ENCODE measurements at regions not wholly inside any gene's neighbourhood (a gene's known extent, or its start where the extent isn't known, plus 50 kb on each side); places are given as distances from the start of the nearest gene placed in this dataset.

- DNase-seq (ENCODE audit: low read depth) = no peak
Measured at GRCh38 chr2:160674146-160674750, 180.6 kb upstream of the RBMS1 start.

- DNase-seq (ENCODE audit: low read depth) = peak; percentile 55
Measured at GRCh38 chr2:160679686-160680085, 186.1 kb upstream of the RBMS1 start.

- DNase-seq (ENCODE audit: low read depth) = no peak
Measured at GRCh38 chr2:160680294-160680693, 186.7 kb upstream of the RBMS1 start.

GRCh38 chr2:160680974-160681373 lies 187.4 kb upstream of the RBMS1 start:
- no peak for DNase-seq (ENCODE audit: low read depth)

GRCh38 chr2:160683206-160683605 lies 189.6 kb upstream of the RBMS1 start:
- no peak for DNase-seq (ENCODE audit: low read depth)

DNA sequence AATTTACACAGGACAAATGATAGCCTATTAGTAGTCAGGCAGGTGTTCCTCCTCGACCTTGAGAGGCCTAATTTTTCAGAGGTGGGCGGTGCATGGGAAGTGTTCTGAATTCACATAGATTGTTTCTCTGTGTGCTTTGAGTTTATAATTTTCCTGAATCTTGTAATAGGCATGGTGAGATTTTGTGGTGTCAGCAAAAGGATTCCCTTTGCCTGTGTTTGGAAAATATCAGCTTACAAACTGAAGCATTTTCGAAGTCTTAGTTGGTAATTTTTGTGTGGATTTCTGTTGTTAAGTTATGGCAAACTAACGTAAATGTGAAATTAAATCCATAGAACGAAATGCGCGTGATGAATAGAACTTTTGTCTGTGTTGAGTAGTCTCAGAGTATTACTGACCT lies 194.0 kb upstream of the RBMS1 start:
- no peak for DNase-seq (ENCODE audit: low read depth)

DNA sequence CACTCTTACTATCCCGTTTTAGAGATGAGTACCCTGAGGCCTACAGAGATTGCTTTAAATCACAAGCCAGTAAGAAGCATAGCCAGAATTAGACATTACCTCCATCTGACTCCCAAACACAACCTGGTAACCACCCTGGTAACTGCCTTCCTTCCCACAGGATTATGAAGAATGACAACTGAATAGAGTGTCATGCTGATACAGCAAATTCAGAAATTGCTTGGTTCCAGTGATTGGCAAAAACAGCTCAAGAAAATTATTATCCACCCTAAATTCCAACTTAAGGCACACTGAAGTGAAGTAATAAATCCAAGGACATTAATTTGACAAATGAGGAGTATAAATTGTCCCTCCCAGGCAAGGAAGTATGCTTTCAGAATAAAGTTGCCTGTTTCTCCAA lies 195.8 kb upstream of the RBMS1 start:
- no peak for DNase-seq (ENCODE audit: low read depth)

- no peak for DNase-seq (ENCODE audit: low read depth)
Measured at GRCh38 chr2:160694221-160694620, 200.6 kb upstream of the RBMS1 start.

DNA sequence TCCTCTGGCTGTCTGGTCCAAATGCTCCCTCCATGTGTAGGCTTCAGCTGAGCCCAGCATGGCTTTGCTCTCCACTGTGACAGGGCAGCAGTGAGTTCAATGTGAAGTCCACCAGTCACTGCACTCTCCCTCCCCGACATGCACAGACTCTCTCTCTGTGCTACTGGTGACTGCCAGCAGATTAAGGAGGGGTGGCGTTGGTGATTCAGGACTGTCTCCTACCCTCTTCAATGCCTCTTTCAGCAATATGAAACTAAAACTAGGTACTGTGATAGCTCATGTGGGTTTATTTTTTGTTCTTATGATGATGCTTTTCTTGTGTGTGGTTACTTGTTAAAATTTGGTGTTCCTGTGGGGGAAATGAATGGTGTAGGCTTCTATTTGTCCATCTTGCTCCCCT lies 201.0 kb upstream of the RBMS1 start:
- DNase-seq (ENCODE audit: low read depth) = no peak

DNA sequence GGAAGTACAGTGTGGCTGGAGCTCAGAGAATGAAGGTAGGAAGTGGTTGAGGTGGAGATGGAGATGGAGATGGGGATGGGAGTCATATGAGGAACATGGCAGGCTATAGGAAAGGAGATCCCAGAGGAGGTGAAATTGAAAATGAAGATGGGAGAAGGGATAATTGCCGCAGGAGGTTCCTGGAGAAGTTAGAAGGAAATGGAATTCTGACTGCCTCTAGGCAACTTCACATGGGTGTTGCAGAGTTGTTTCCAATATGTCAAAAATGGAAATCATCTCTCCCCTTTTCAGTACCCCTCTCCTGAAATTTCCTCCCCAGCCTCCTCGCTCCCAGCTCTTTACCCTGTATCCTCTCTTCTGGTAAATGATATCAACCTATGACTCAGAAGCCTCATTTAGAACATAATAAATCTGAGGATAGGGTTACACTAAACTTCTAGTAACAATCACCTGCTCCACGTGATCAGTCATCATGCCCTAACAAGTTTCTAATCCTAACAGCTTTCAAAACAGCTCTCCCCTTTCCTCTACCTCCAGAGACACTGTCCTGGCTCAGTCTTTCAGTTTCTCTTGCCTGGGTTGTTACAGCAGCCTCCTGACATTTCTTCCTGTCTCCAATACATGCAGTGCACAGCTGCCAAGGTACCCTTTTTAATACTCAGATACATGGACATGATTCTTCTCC lies 201.9 kb upstream of the RBMS1 start:
- no peak for DNase-seq (ENCODE audit: low read depth)

DNA sequence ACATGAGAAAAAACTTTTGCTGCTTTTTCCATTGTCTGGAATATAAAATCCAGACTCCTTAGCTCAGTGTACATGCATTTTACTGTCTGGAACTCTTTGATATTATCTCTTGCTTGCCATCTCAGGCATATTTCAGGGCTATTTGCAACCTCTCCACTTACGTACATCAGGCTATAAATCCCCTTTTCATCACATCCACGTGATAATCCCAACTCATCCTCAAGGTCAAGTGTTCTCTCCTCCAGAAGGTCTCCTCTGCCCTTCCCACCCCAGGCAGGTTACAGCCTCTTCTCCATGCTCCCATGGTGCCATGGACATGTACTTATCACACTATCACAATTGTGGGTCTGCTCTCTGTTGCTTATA lies 202.5 kb upstream of the RBMS1 start:
- DNase-seq (ENCODE audit: low read depth) = no peak

GRCh38 chr2:160697817-160698216 lies 204.2 kb upstream of the RBMS1 start:
- DNase-seq (ENCODE audit: low read depth) = no peak

DNA sequence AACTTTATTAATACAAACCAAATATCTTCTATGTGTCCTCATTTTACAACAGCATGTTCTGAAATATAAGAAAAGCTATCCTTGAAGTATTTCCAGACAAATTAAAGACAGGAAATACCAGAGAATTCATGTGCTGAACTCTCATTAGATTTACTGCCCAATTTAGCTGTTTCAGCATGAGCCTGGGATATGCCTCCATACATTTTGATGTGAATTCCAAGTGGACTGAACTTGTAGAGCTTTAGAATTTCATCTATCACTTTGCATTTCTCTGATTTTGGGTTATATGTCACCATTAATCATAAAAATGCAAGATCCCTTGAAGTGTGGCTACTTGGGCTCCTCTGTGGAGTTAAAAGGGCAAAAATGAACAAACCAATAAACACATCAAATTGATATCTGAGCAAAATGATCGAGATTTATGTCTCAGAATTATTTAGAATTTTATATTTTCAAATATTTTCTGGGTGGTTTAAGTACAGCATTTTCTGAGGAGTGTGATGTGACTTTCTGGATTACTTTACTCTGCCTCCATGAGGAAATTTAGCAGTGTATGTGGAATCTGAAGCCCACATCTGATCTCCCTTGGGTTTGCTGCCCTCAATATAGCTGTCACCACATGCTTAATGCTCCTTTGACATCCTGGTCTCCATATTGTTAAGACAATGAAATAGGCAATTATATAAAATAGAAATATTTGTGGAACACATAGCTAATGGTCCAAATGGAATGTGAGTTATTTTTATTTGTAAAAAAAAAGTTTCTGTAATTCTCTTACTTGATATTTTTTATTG lies 206.6 kb upstream of the RBMS1 start:
- DNase-seq (ENCODE audit: low read depth) = peak; percentile 79

DNA sequence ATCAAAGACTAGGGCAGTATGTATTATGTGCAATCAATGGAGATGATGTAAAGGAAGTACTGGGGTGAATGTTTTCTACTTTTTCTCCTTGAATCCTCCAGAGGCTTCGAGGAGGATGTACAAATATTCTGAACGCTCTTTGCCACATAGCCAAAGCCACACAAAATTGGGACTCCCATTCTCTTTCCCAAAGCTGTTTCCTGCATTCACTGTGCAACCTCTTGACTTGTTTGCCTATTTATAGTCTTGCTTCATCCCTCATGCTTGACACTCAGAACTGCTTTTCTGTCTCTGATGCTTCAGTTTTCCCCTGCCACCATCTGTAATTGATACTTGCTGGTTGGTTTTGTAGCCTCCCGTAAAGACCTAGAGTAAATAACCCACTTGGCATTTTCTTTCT lies 208.2 kb upstream of the RBMS1 start:
- no peak for DNase-seq (ENCODE audit: low read depth)

GRCh38 chr2:160702754-160703153 lies 209.1 kb upstream of the RBMS1 start:
- no peak for DNase-seq (ENCODE audit: low read depth)

DNA sequence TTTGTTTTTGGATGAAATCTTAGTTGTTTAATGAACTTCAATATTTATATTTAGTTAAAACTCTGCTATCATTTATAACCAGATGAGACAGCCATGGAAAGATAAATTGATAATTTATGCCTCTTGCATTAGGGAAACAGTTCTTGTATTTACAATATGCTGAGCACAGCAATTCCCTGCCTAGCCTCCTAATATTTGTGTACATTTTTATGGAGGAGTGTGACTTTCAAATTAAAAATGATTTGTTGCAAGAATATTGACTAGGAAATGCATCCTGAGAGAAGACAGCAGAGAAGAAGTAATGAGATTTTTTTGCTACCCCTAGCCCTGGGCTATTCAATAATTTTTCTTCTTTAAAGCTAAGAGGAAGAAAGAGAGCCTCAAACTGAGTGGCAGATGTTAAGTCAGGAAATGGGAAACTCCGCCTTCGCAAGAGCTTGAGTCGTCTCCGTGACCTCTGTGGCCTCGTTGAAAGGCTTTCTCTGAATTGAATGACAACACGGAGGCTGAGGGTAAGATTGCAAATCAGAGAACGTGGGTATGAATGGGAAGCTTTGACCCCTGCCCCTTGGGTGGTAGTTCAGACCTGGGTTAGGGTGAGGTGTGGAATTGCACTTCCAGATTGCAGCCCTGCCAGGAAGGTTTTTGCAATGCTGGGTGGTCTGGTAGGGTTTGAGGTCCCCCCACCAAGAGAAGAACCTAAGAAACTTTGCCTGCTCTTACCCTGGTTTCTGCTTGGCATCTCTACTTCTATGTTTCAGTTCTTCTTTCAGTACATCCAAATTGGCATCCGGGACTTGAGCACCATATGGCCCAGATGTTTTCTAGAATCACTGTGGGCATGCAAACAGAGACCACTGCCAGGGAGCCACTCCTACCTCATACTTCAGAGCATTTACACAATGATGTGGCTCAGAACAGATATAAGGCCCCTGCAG lies 210.3 kb upstream of the RBMS1 start:
- DNase-seq (ENCODE audit: low read depth) = no peak

GRCh38 chr2:160715428-160715827 lies 221.8 kb upstream of the RBMS1 start:
- no peak for DNase-seq (ENCODE audit: low read depth)

DNA sequence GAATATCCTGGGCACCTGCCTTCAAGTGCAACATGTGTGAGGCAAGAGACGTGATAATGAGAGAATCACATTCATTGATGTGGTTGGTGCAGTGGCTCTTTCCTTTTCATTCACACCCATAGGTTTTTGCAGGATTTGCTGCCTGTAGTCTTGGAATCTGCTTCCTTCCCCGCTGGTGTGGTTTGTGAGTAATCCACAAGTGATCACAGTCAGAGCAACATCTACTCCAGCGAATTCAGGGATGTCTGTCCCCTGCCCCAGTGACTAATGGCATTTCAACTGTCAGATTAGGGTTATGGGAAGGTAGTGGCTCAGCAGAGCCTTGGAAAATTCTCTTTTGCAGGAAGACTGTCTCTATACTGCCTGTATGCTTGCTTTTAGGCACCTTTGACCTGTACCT lies 225.5 kb upstream of the RBMS1 start:
- no peak for DNase-seq (ENCODE audit: low read depth)

- no peak for DNase-seq (ENCODE audit: low read depth)
Measured at GRCh38 chr2:160720098-160720497, 226.5 kb upstream of the RBMS1 start.

DNA sequence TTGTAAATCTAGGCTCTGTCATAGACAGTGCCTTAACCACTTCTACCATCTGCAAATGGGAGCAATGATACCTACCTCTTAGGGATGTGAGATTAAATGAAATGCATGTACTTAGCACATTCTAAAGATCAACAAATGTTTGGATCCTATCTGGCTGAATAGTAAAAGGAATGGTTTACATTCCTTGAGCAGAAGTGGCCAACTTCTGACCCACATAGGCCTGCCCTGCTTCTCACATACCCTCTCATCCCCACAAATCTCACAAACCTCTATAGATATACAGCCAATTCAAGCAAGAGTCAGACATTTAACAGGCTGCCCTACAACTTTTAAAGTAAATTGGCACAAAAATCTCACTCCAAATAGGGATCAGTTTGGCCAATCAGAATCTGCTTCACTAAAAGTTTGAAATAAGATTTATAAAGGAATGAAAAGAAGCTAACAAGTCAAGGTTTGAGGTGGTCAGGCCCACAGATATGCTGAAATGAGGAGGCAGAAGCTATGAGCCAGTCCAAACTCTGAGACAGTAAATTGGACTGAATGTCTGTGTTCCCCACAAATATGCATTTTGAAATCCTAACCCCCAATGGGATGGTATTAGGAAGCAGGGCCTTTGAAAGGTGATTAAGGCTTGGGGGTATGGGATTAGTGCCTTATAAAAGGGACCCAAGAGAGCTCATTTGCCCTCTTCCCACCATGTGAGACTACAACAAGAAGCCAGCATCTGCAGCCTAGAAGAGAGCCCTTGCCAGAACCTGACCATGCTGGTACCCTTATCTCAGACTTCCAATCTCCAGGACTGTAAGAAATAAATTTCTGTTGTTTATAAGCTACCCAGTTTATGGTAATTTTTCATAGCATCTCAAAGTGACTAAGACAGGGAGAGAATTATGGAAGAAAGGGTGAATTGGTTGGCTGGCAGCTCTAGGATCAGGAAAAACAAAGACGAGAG lies 227.8 kb upstream of the RBMS1 start:
- no peak for DNase-seq (ENCODE audit: low read depth)

- no peak for DNase-seq (ENCODE audit: low read depth)
Measured at GRCh38 chr2:160726046-160726445, 232.4 kb upstream of the RBMS1 start.
